Naive B cell (primary cell): ENCODE measurements at regions not wholly inside any gene's neighbourhood (a gene's known extent, or its start where the extent isn't known, plus 50 kb on each side); places are given as distances from the start of the nearest gene placed in this dataset.
"Not testable (repeated sequence)": the region's sequence is repeated elsewhere in the genome, so short reads cannot be mapped to it uniquely, and the experiment has no call there.

Source experiments
- ATAC-seq, 2 donors: fragments of 150-1000 bp; cut with Tn5 transposase; 2 replicates each; pipeline ENCODE4 v1.10.0; 2021; ENCODE audit warnings: low read depth in 2 of 2, mild to moderate bottlenecking in 2 of 2, moderate library complexity in 2 of 2
- DNase-seq: peaks from one replicate; pipeline ENCODE4 v3.0.0; 2022
- H3K27ac Mint-ChIP-seq, 6 donors: one replicate each; pipeline ENCODE4 v1.8.0; 2020 to 2022; ENCODE audit warnings: mild to moderate bottlenecking in 6 of 6, mixed read lengths in 6 of 6, moderate library complexity in 5 of 6, inconsistent platforms in 2 of 6
- H3K27me3 Mint-ChIP-seq, 3 donors: one replicate each; pipeline ENCODE4 v1.8.0; 2021 to 2022; ENCODE audit warnings: mixed read lengths in 3 of 3, mild to moderate bottlenecking in 1 of 3
- H3K36me3 Mint-ChIP-seq, 2 donors: one replicate each; pipeline ENCODE4 v1.8.0; 2020 to 2022; ENCODE audit warnings: mixed read lengths in 2 of 2, inconsistent platforms in 1 of 2, mild to moderate bottlenecking in 1 of 2
- H3K4me1 Mint-ChIP-seq, 3 donors: one replicate each; pipeline ENCODE4 v1.8.0; 2020 to 2022; ENCODE audit warnings: mixed read lengths in 3 of 3, inconsistent platforms in 1 of 3, mild to moderate bottlenecking in 1 of 3, moderate library complexity in 1 of 3
- H3K4me3 Mint-ChIP-seq, 8 donors: one replicate each; pipeline ENCODE4 v1.8.0; 2020 to 2022; ENCODE audit warnings: mild to moderate bottlenecking in 8 of 8, mixed read lengths in 8 of 8, moderate library complexity in 8 of 8, inconsistent platforms in 2 of 8
- H3K9me3 Mint-ChIP-seq, 7 donors: one replicate each; pipeline ENCODE4 v1.8.0; 2020 to 2022; ENCODE audit warnings: mixed read lengths in 7 of 7, mild to moderate bottlenecking in 5 of 7, inconsistent platforms in 2 of 7, moderate library complexity in 1 of 7

- no peak for ATAC-seq
- Mint-ChIP-seq H3K36me3 (no peaks in the 10 kb centered on the region), H3K9me3 (peaks cover 0 to 4% (median 0%) of the 10 kb centered on the region in 7 donors), H3K4me1 (no peaks in the 10 kb centered on the region), H3K27me3 (no peaks in the 10 kb centered on the region), H3K4me3 (no peak overlapping the region), H3K27ac (no peak overlapping the region)
- no peak for DNase-seq
Observed at GRCh38 chr3:34650131-34650530, 851.7 kb downstream of the PDCD6IP start.

- H3K9me3 Mint-ChIP-seq = peaks cover 0 to 6% (median 0%) of the 10 kb centered on the region in 7 donors
- no peak for ATAC-seq
- no peak for DNase-seq
- H3K4me3 Mint-ChIP-seq = no peak overlapping the region
- H3K36me3 Mint-ChIP-seq = no peaks in the 10 kb centered on the region
- H3K4me1 Mint-ChIP-seq = no peaks in the 10 kb centered on the region
- H3K27me3 Mint-ChIP-seq = no peaks in the 10 kb centered on the region
- H3K27ac Mint-ChIP-seq = no peak overlapping the region
Observed at GRCh38 chr3:34668915-34669314, 870.5 kb downstream of the PDCD6IP start.

- ATAC-seq (no peak), DNase-seq (no peak)
- Mint-ChIP-seq H3K9me3 (peaks cover 0 to 6% (median 0%) of the 10 kb centered on the region in 7 donors), H3K36me3 (no peaks in the 10 kb centered on the region), H3K4me1 (no peaks in the 10 kb centered on the region), H3K27me3 (no peaks in the 10 kb centered on the region), H3K4me3 (no peak overlapping the region), H3K27ac (no peak overlapping the region)
Observed at GRCh38 chr3:34669490-34669889, 871.1 kb downstream of the PDCD6IP start.

- no peaks in the 10 kb centered on the region for H3K27me3 Mint-ChIP-seq
- no peak for DNase-seq
- H3K27ac Mint-ChIP-seq = no peak overlapping the region
- no peaks in the 10 kb centered on the region for H3K36me3 Mint-ChIP-seq
- H3K4me3 Mint-ChIP-seq = no peak overlapping the region
- no peak for ATAC-seq
- peaks cover 0 to 19% (median 0%) of the 10 kb centered on the region in 7 donors for H3K9me3 Mint-ChIP-seq
- no peaks in the 10 kb centered on the region for H3K4me1 Mint-ChIP-seq
Observed at GRCh38 chr3:34675383-34676120, 877.1 kb downstream of the PDCD6IP start.

- H3K4me3 Mint-ChIP-seq = no peak overlapping the region
- no peaks in the 10 kb centered on the region for H3K27me3 Mint-ChIP-seq
- DNase-seq = no peak
- no peaks in the 10 kb centered on the region for H3K4me1 Mint-ChIP-seq
- H3K9me3 Mint-ChIP-seq = peaks cover 0 to 19% (median 0%) of the 10 kb centered on the region in 7 donors
- no peaks in the 10 kb centered on the region for H3K36me3 Mint-ChIP-seq
- H3K27ac Mint-ChIP-seq = no peak overlapping the region
- ATAC-seq = no peak
Observed at GRCh38 chr3:34676436-34676835, 878.0 kb downstream of the PDCD6IP start.

GRCh38 chr3:34678575-34678974 is 880.1 kb downstream of the PDCD6IP start:
- no peaks in the 10 kb centered on the region for H3K4me1 Mint-ChIP-seq
- H3K9me3 Mint-ChIP-seq = peaks cover 0 to 13% (median 0%) of the 10 kb centered on the region in 7 donors
- DNase-seq (no peak), ATAC-seq (no peak)
- no peaks in the 10 kb centered on the region for H3K36me3 Mint-ChIP-seq
- no peak overlapping the region for H3K27ac Mint-ChIP-seq
- no peak overlapping the region for H3K4me3 Mint-ChIP-seq
- H3K27me3 Mint-ChIP-seq = no peaks in the 10 kb centered on the region

GRCh38 chr3:34679055-34679454 is 880.6 kb downstream of the PDCD6IP start:
- not testable (repeated sequence) for H3K36me3 Mint-ChIP-seq, ATAC-seq, H3K4me3 Mint-ChIP-seq, H3K27ac Mint-ChIP-seq, H3K4me1 Mint-ChIP-seq, H3K27me3 Mint-ChIP-seq, DNase-seq
- peaks cover 0 to 13% (median 0%) of the 10 kb centered on the region in 7 donors for H3K9me3 Mint-ChIP-seq

GRCh38 chr3:34683851-34684250 is 885.4 kb downstream of the PDCD6IP start:
- Mint-ChIP-seq H3K9me3 (peaks cover 0 to 13% (median 0%) of the 10 kb centered on the region in 7 donors), H3K4me1 (no peaks in the 10 kb centered on the region), H3K4me3 (no peak overlapping the region), H3K27ac (no peak overlapping the region), H3K36me3 (no peaks in the 10 kb centered on the region), H3K27me3 (no peaks in the 10 kb centered on the region)
- peak in 1 of 2 donors; percentile 21 for ATAC-seq
- peak; percentile 6 for DNase-seq

GRCh38 chr3:34686541-34686940 is 888.1 kb downstream of the PDCD6IP start:
- Mint-ChIP-seq H3K27me3 (no peaks in the 10 kb centered on the region), H3K4me1 (no peaks in the 10 kb centered on the region), H3K4me3 (no peak overlapping the region), H3K9me3 (no peaks in the 10 kb centered on the region), H3K36me3 (no peaks in the 10 kb centered on the region), H3K27ac (no peak overlapping the region)
- no peak for DNase-seq
- ATAC-seq = no peak

GRCh38 chr3:34687671-34688070 is 889.2 kb downstream of the PDCD6IP start:
- peaks cover 0 to 3% (median 0%) of the 10 kb centered on the region in 7 donors for H3K9me3 Mint-ChIP-seq
- ATAC-seq = no peak
- H3K4me3 Mint-ChIP-seq = no peak overlapping the region

GRCh38 chr3:34696831-34697230 is 898.4 kb downstream of the PDCD6IP start:
- H3K4me1 Mint-ChIP-seq = no peaks in the 10 kb centered on the region
- H3K9me3 Mint-ChIP-seq = peaks cover 4 to 36% (median 16%) of the 10 kb centered on the region in 7 donors
- H3K36me3 Mint-ChIP-seq = peaks cover 9% of the 10 kb centered on the region in 2 donors
- DNase-seq (no peak), ATAC-seq (no peak)
- H3K4me3 Mint-ChIP-seq = no peak overlapping the region
- H3K27ac Mint-ChIP-seq = no peak overlapping the region
- no peaks in the 10 kb centered on the region for H3K27me3 Mint-ChIP-seq

More at GRCh38 chr3:34687671-34688070, 889.2 kb downstream of the PDCD6IP start:
- DNase-seq = no peak
- Mint-ChIP-seq H3K27ac (no peak overlapping the region), H3K27me3 (no peaks in the 10 kb centered on the region), H3K36me3 (no peaks in the 10 kb centered on the region), H3K4me1 (no peaks in the 10 kb centered on the region)

- Mint-ChIP-seq H3K27me3 (no peaks in the 10 kb centered on the region), H3K4me3 (no peak overlapping the region), H3K27ac (peak overlapping the region in 1 of 6 donors; percentile 68), H3K36me3 (peaks cover 9 to 19% of the 10 kb centered on the region in 2 donors), H3K4me1 (no peaks in the 10 kb centered on the region), H3K9me3 (peaks cover 11 to 49% (median 27%) of the 10 kb centered on the region in 7 donors)
- DNase-seq = no peak
- no peak for ATAC-seq
Observed at GRCh38 chr3:34703053-34703452, 904.6 kb downstream of the PDCD6IP start.

GRCh38 chr3:34724916-34725499 is 914.3 kb upstream of the ARPP21 start:
- ATAC-seq (no peak), DNase-seq (no peak)
- H3K27me3 Mint-ChIP-seq = peaks cover 0 to 10% (median 4%) of the 10 kb centered on the region in 3 donors
- H3K4me3 Mint-ChIP-seq = no peak overlapping the region
- peaks cover 0 to 14% (median 3%) of the 10 kb centered on the region in 7 donors for H3K9me3 Mint-ChIP-seq
- no peak overlapping the region for H3K27ac Mint-ChIP-seq
- no peaks in the 10 kb centered on the region for H3K36me3 Mint-ChIP-seq
- H3K4me1 Mint-ChIP-seq = no peaks in the 10 kb centered on the region

- no peak overlapping the region for H3K27ac Mint-ChIP-seq
- H3K36me3 Mint-ChIP-seq = no peaks in the 10 kb centered on the region
- peaks cover 0 to 10% (median 1%) of the 10 kb centered on the region in 3 donors for H3K27me3 Mint-ChIP-seq
- H3K9me3 Mint-ChIP-seq = peaks cover 4 to 15% (median 8%) of the 10 kb centered on the region in 7 donors
- no peaks in the 10 kb centered on the region for H3K4me1 Mint-ChIP-seq
- DNase-seq (no peak), ATAC-seq (no peak)
- H3K4me3 Mint-ChIP-seq = no peak overlapping the region
Observed at GRCh38 chr3:34725774-34726173, 913.6 kb upstream of the ARPP21 start.
